GM12878 (cell line): ENCODE measurements at regions not wholly inside any gene's neighbourhood (a gene's known extent, or its start where the extent isn't known, plus 50 kb on each side); places are given as distances from the start of the nearest gene placed in this dataset.

Experiments used
- ATAC-seq: fragments of 200-7000 bp; cut with Tn5 transposase; 3 replicates; pipeline ENCODE4 v1.9.1; 2020; ENCODE audit warnings: mild to moderate bottlenecking, moderate library complexity
- BruUV-seq: library from RNA; stranded (reverse); fragments of 400-500 nt; replicated peaks from 2 replicates; lab custom pipeline; 2021; lab: Mats Ljungman, UMichigan
- CTCF ChIA-PET: fragments of 300-600 bp; sonication (Branson Sonifier 250); formaldehyde crosslinking; extraction: SDS; loops from one replicate; lab custom pipeline; 2021; ENCODE audit warnings: inconsistent platforms; lab: Yijun Ruan, JAX
- POLR2A ChIA-PET: fragments of 350-600 bp; formaldehyde crosslinking; extraction: SDS; loops from one replicate; lab custom pipeline; 2021; ENCODE audit warnings: inconsistent platforms; lab: Charles Lee
- RAD21 ChIA-PET: fragments of 300-600 bp; sonication (Branson Sonifier 250); formaldehyde crosslinking; loops from one replicate; lab custom pipeline; 2023; ENCODE audit warnings: antibody characterized with exemption; ENCODE audit not compliant: unreplicated experiment; lab: Charles Lee
- SMC1A ChIA-PET: fragments of 300-600 bp; sonication (Branson Sonifier 250); formaldehyde crosslinking; loops from one replicate; lab custom pipeline; 2023; ENCODE audit not compliant: unreplicated experiment, uncharacterized antibody; lab: Charles Lee
- DNase-seq: peaks from one replicate; pipeline ENCODE4 v3.0.0-alpha.2; 2011; ENCODE audit warnings: low read depth, low spot score
- FAIRE-seq: peaks from 3 replicates; lab custom pipeline; 2011; peaks lifted over from hg19 to GRCh38; lab: Jason Lieb, UNC
- H2AFZ ChIP-seq: 2 replicates; pipeline ENCODE4 v1.6.0; 2011; ENCODE audit warnings: low read depth, low read length, control low read depth; ENCODE audit not compliant: control insufficient read depth
- H3K27ac ChIP-seq: 2 replicates; pipeline ENCODE4 v1.5.1; 2011; ENCODE audit warnings: control low read depth; ENCODE audit not compliant: control insufficient read depth, insufficient read depth
- H3K27me3 ChIP-seq, 2 experiments: replicated peaks in 1 of 2; 2 replicates each; pipeline versions ENCODE4 v1.6.0 to v1.6.1; 2011; ENCODE audit warnings: low read length in 1 of 2; ENCODE audit not compliant: control insufficient read depth in 2 of 2, insufficient read depth in 2 of 2
- H3K36me3 ChIP-seq, 2 experiments: 2 replicates each; pipeline ENCODE4 v1.5.1; 2011; ENCODE audit warnings: low read length in 1 of 2; ENCODE audit not compliant: control insufficient read depth in 2 of 2, insufficient read depth in 2 of 2
- H3K4me1 ChIP-seq: 2 replicates; pipeline ENCODE4 v1.6.1; 2011; ENCODE audit warnings: mild to moderate bottlenecking, low read length, moderate library complexity, mixed read lengths; ENCODE audit not compliant: control insufficient read depth, insufficient read depth
- H3K4me2 ChIP-seq: 2 replicates; pipeline ENCODE4 v1.6.0; 2011; ENCODE audit warnings: control low read depth; ENCODE audit not compliant: control insufficient read depth, insufficient read depth
- H3K4me3 ChIP-seq: fragments of 200-600 bp; sonication (generic); 2 replicates; pipeline ENCODE4 v1.5.1; 2016
- H3K79me2 ChIP-seq: 2 replicates; pipeline ENCODE4 v1.6.0; 2011; ENCODE audit warnings: low read length; ENCODE audit not compliant: control insufficient read depth, insufficient read depth
- H3K9ac ChIP-seq: 2 replicates; pipeline ENCODE4 v1.8.0; 2011; ENCODE audit warnings: low read length, control low read depth, mixed read lengths; ENCODE audit not compliant: control insufficient read depth, insufficient read depth
- H3K9me3 ChIP-seq: replicated peaks from 3 replicates; pipeline ENCODE4 v1.5.1; 2011; ENCODE audit warnings: mild to moderate bottlenecking, low read length; ENCODE audit not compliant: control insufficient read depth, insufficient read depth
- H4K20me1 ChIP-seq: 2 replicates; pipeline ENCODE4 v1.6.0; 2011; ENCODE audit not compliant: control insufficient read depth, insufficient read depth
- CBX5 ChIP-seq: sonication (generic); IDR thresholded peaks from 2 replicates; pipeline ENCODE4 v1.6.1; 2016; ENCODE audit warnings: low read depth, moderate library complexity, mild to moderate bottlenecking, inconsistent platforms
- CEBPZ ChIP-seq: fragments of 150-350 bp; IDR thresholded peaks from 2 replicates; pipeline ENCODE4 v1.6.1; 2016; ENCODE audit warnings: low read depth, low read length
- CHD1 ChIP-seq: IDR thresholded peaks from 2 replicates; pipeline ENCODE4 v1.6.1; 2012; ENCODE audit warnings: low read depth, low read length, improper control_type of control experiment
- CREB1 ChIP-seq: IDR thresholded peaks from 2 replicates; pipeline ENCODE4 v1.6.1; 2012; ENCODE audit warnings: low read depth, mild to moderate bottlenecking, inconsistent platforms
- CREM ChIP-seq: IDR thresholded peaks from 2 replicates; pipeline ENCODE4 v1.6.1; 2014; ENCODE audit warnings: antibody characterized with exemption, low read depth
- KLF5 ChIP-seq: fragments of 450-650 bp; IDR thresholded peaks from 2 replicates; pipeline ENCODE4 v1.6.1; 2014; ENCODE audit warnings: mild to moderate bottlenecking; ENCODE audit not compliant: partially characterized antibody
- MEF2A ChIP-seq: IDR thresholded peaks from 2 replicates; pipeline ENCODE4 v1.6.1; 2011; ENCODE audit warnings: low read depth, mild to moderate bottlenecking, low read length, moderate library complexity; ENCODE audit not compliant: insufficient read depth
- MYB ChIP-seq: fragments of 150-350 bp; IDR thresholded peaks from 2 replicates; pipeline ENCODE4 v1.6.1; 2014; ENCODE audit warnings: mild to moderate bottlenecking, low read depth, low read length, borderline replicate concordance
- NFIC ChIP-seq: IDR thresholded peaks from 2 replicates; pipeline ENCODE4 v1.6.1; 2012; ENCODE audit warnings: low read depth, mild to moderate bottlenecking, inconsistent platforms, low read length, moderate library complexity
- NR2C2 ChIP-seq: IDR thresholded peaks from 2 replicates; pipeline ENCODE4 v1.6.1; 2011; ENCODE audit warnings: borderline replicate concordance, low read depth; ENCODE audit not compliant: control insufficient read depth, insufficient read length
- PKNOX1 ChIP-seq: fragments of 450-650 bp; IDR thresholded peaks from 2 replicates; pipeline ENCODE4 v1.6.1; 2016; ENCODE audit warnings: mild to moderate bottlenecking
- STAT1 ChIP-seq: fragments of 450-650 bp; conservative IDR thresholded peaks from 2 replicates; pipeline ENCODE4 v1.6.1; 2014; ENCODE audit warnings: antibody characterized with exemption, mild to moderate bottlenecking
- ZBTB11 ChIP-seq: fragments of 450-650 bp; formaldehyde crosslinking; IDR thresholded peaks from 2 replicates; pipeline ENCODE4 v1.5.0; 2022; ENCODE audit warnings: mild to moderate bottlenecking, missing genetic modification characterization
- WGBS: methylation state at CpG from one replicate; pipeline ENCODE4 v1.1.6; 2016; ENCODE audit warnings: low lambda C conversion rate; ENCODE audit not compliant: insufficient replicate concordance, insufficient coverage; ENCODE audit errors: missing lambda C conversion rate; 5-methylcytosine and 5-hydroxymethylcytosine counted together
- in situ Hi-C: fragments of 300-500 bp; cut with MboI; formaldehyde crosslinking; loops from 9 replicates; pipeline ENCODE4 v1.14.3; 2018; ENCODE audit warnings: mixed read lengths
- intact Hi-C: fragments of 100-400 bp; cut with micrococcal nuclease; formaldehyde crosslinking; loops from one replicate; pipeline ENCODE4 v1.14.2; 2022; ENCODE audit not compliant: unreplicated experiment

GRCh38 chr11:23079382-23079813 is 219.1 kb upstream of the CCDC179 start (continued):
- no peak for TF ChIP-seq MYB
- no peak for TF ChIP-seq NR2C2

GRCh38 chr11:23087407-23087806 is 227.1 kb upstream of the CCDC179 start:
- POLR2A ChIA-PET: no interaction called here
- peak; percentile 22; the same call in 1 of the 3 replicates for ATAC-seq
- in situ Hi-C loops: no loop called here

More at GRCh38 chr11:23087407-23087806, 227.1 kb upstream of the CCDC179 start:
- H3K4me1 ChIP-seq: no peaks in the 10 kb centered on the region
- FAIRE-seq (no peak), DNase-seq (no peak)
- no peak overlapping the region for H3K9ac ChIP-seq
- WGBS: 50% methylated on average over 4 of the region's 4 CpGs
- H3K36me3 ChIP-seq: no peaks in the 10 kb centered on the region
- ChIA-PET SMC1A (interaction anchor here (0.7 to 1.3 kb wide), 4 partner anchors 9 to 65 kb away, joined by 3 to 5 read pairs (median 3); no protein-coding TSS in a partner anchor), RAD21 (interaction anchor here (1.3 to 1.9 kb wide), 2 partner anchors 9 to 10 kb away, joined by 4 to 8 read pairs; no protein-coding TSS in a partner anchor), CTCF (interaction anchor here (0.7 to 1.0 kb wide), 3 partner anchors 9 to 11 kb away, joined by 3 read pairs; no protein-coding TSS in a partner anchor)
- BruUV-seq: no TSS peak
- intact Hi-C loops: no loop called here
- H3K9me3 ChIP-seq: no peaks in the 10 kb centered on the region
- H3K4me2 ChIP-seq: no peak overlapping the region
- TF ChIP-seq PKNOX1 (no peak), ZBTB11 (CRISPR knock-in tag) (no peak), MEF2A (no peak), CEBPZ (no peak), STAT1 (no peak), NFIC (no peak), KLF5 (no peak), CHD1 (no peak), CREM (no peak), CREB1 (no peak), CBX5 (no peak)
- H3K27me3 ChIP-seq: no peaks in the 10 kb centered on the region
- no peak overlapping the region for H3K27ac ChIP-seq
- no peaks in the 10 kb centered on the region for H3K79me2 ChIP-seq
- no peak overlapping the region for H3K4me3 ChIP-seq
- no peaks in the 10 kb centered on the region for H4K20me1 ChIP-seq
- H2AFZ ChIP-seq: no peak overlapping the region
